DOHH2 (cell line): ENCODE measurements at regions not wholly inside any gene's neighbourhood (a gene's known extent, or its start where the extent isn't known, plus 50 kb on each side); places are given as distances from the start of the nearest gene placed in this dataset.

Experiments used
- CTCF ChIP-seq: fragments of 200-600 bp; sonication (generic); IDR thresholded peaks from one replicate; pipeline ENCODE4 v1.5.1; 2014; ENCODE audit warnings: antibody characterized with exemption, mild to moderate bottlenecking, low read depth, low read length; ENCODE audit not compliant: poor library complexity, severe bottlenecking
- EZH2phosphoT487 ChIP-seq: fragments of 200-600 bp; sonication (generic); IDR thresholded peaks from 2 replicates; pipeline ENCODE4 v1.6.1; 2017; ENCODE audit warnings: borderline replicate concordance, mild to moderate bottlenecking, antibody characterized with exemption, low read length, moderate library complexity, mixed read lengths

GRCh38 chr19:30694156-30694755, 322.1 kb downstream of the ZNF536 start:
- TF ChIP-seq CTCF: no peak
- no peak for TF ChIP-seq EZH2phosphoT487
